ENCODE measurements at regions not wholly inside any gene's neighbourhood (a gene's known extent, or its start where the extent isn't known, plus 50 kb on each side); places are given as distances from the start of the nearest gene placed in this dataset.

DNA sequence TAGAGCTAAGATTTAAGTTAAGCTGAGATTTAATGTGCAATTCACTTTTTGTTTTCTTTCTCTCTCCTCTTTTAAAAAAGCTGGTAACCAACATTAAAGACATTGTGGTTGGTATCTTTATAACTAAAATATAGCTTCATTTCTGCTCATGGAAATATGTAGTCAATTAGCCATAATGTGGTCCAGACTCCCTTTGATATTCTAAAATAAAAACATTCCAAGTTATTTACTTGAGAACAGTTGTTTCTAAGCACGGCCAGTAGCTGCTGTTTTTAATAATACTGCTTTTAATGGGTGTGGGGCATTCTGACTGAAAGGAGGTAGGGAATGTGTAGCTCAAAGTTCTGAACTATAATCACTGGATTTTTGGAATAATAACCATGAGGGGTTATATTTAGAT, 183.3 kb upstream of the FBXO11 start:
- FAIRE-seq (no peak), ATAC-seq (no peak), DNase-seq (ENCODE audit: extremely low read depth in 1 of 4, low spot score in 3 of 4) (no peak)
- Histone ChIP-seq H3K9me3 (replicated peaks; ENCODE audit: control insufficient read depth, insufficient read depth, low read depth, low read length) (no peaks in the 10 kb centered on the region), H3K79me2 (ENCODE audit: control insufficient read depth, insufficient read depth, low read length) (no peaks in the 10 kb centered on the region), H2AFZ (ENCODE audit: low read depth, low read length) (no peak overlapping the region), H3K4me3 (no peak overlapping the region), H3K27ac (ENCODE audit: extremely low read depth, low read depth, low read length) (no peak overlapping the region), H4K20me1 (replicated peaks; ENCODE audit: control insufficient read depth, insufficient read depth, low read length) (no peaks in the 10 kb centered on the region), H3K4me1 (replicated peaks in 1 of 2; ENCODE audit: control insufficient read depth in 2 of 2, insufficient read depth in 2 of 2, low read length in 2 of 2) (no peaks in the 10 kb centered on the region), H3K27me3 (ENCODE audit: control insufficient read depth in 2 of 2, insufficient read depth in 2 of 2, low read length in 2 of 2) (peaks cover 2 to 12% of the 10 kb centered on the region in 2 experiments; a peak in 1 of 5 replicates), H3K36me3 (ENCODE audit: control insufficient read depth, insufficient read depth, low read length) (no peaks in the 10 kb centered on the region), H3K4me2 (ENCODE audit: insufficient read depth, low read length) (no peak overlapping the region), H3K9ac (ENCODE audit: insufficient read depth in 1 of 2, low read depth in 2 of 2, low read length in 2 of 2) (no peak overlapping the region), H3K9me1 (ENCODE audit: control insufficient read depth, insufficient read depth, low read length) (no peaks in the 10 kb centered on the region)
- intact Hi-C loops (cut with micrococcal nuclease) = no loop called here
- ChIA-PET CTCF (ENCODE audit: low intra/inter-chr PET ratio) (no interaction called here), POLR2A (interaction anchor here (0.9 to 1.1 kb wide), 2 partner anchors 13 to 56 kb away, joined by 3 read pairs; no protein-coding TSS in a partner anchor)
- BruUV-seq (replicated peaks) = no TSS peak
- 0% methylated on average over 1 of the region's 1 CpG for WGBS (ENCODE audit: insufficient coverage, low coverage, missing lambda C conversion rate)
- in situ Hi-C loops (cut with MboI) = no loop called here
- no peak for TF ChIP-seq MEF2A (IDR thresholded peaks at IDR 0.05; ENCODE audit: control insufficient read depth, low read depth, low read length)
- TF ChIP-seq, protein P1, sequence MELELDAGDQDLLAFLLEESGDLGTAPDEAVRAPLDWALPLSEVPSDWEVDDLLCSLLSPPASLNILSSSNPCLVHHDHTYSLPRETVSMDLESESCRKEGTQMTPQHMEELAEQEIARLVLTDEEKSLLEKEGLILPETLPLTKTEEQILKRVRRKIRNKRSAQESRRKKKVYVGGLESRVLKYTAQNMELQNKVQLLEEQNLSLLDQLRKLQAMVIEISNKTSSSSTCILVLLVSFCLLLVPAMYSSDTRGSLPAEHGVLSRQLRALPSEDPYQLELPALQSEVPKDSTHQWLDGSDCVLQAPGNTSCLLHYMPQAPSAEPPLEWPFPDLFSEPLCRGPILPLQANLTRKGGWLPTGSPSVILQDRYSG (tag; conservative IDR thresholded peaks at IDR 0.05; ENCODE audit: low read depth) = no peak
- TF ChIP-seq GTF2F1 (IDR thresholded peaks at IDR 0.05; ENCODE audit: low read depth, low read length) = no peak
- TF ChIP-seq ZNF274 (IDR thresholded peaks at IDR 0.05; ENCODE audit: borderline replicate concordance, low read depth, low read length) = no peak
- TF ChIP-seq ZBTB1 (CRISPR knock-in tag; IDR thresholded peaks at IDR 0.05; ENCODE audit: borderline replicate concordance, low read depth) = no peak
- TF ChIP-seq, protein P2, sequence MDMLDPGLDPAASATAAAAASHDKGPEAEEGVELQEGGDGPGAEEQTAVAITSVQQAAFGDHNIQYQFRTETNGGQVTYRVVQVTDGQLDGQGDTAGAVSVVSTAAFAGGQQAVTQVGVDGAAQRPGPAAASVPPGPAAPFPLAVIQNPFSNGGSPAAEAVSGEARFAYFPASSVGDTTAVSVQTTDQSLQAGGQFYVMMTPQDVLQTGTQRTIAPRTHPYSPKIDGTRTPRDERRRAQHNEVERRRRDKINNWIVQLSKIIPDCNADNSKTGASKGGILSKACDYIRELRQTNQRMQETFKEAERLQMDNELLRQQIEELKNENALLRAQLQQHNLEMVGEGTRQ (CRISPR knock-in tag; IDR thresholded peaks at IDR 0.05) = no peak
- TF ChIP-seq EP300 (IDR thresholded peaks at IDR 0.05; ENCODE audit: low read length) = no peak
- TF ChIP-seq FOXK2 (conservative IDR thresholded peaks at IDR 0.05 in 1 of 2, IDR thresholded peaks at IDR 0.05 in 1 of 2; ENCODE audit: low read depth in 2 of 2) = no peak
- no peak for TF ChIP-seq ZNF707 (CRISPR knock-in tag; conservative IDR thresholded peaks at IDR 0.05)
- no peak for TF ChIP-seq SMAD1 (IDR thresholded peaks at IDR 0.05; ENCODE audit: low read depth, low read length, partially characterized antibody)
- no peak for TF ChIP-seq FOXP1 (CRISPR knock-in tag; IDR thresholded peaks at IDR 0.05)
- TF ChIP-seq MYNN (IDR thresholded peaks at IDR 0.05) = no peak
- no peak for TF ChIP-seq MYNN (CRISPR knock-in tag; IDR thresholded peaks at IDR 0.05)
- TF ChIP-seq CHD1 (IDR thresholded peaks at IDR 0.05; ENCODE audit: low read length) = no peak
- no peak for TF ChIP-seq SRSF7 (optimal IDR thresholded peaks at IDR 0.05; ENCODE audit: low read depth, low read length)
- no peak for TF ChIP-seq ARHGAP35 (IDR thresholded peaks at IDR 0.05; ENCODE audit: partially characterized antibody)

All from K562 (cell line).